HG03039 (cell line): ENCODE measurements at regions not wholly inside any gene's neighbourhood (a gene's known extent, or its start where the extent isn't known, plus 50 kb on each side); places are given as distances from the start of the nearest gene placed in this dataset.
"Not testable (repeated sequence)": the region's sequence is repeated elsewhere in the genome, so short reads cannot be mapped to it uniquely, and the experiment has no call there.

Experiments used
- ATAC-seq: cut with Tn5 transposase; IDR thresholded peaks from one replicate; pipeline ENCODE4 v1.9.1; 2021; ENCODE audit warnings: mild to moderate bottlenecking, moderate library complexity; ENCODE audit not compliant: unreplicated experiment

- no peak for ATAC-seq
These were observed 465.2 kb downstream of the CD83 start for GRCh38 chr6:14582749-14583148.

- ATAC-seq = no peak
These were observed 466.3 kb downstream of the CD83 start for GRCh38 chr6:14583826-14584225.

DNA sequence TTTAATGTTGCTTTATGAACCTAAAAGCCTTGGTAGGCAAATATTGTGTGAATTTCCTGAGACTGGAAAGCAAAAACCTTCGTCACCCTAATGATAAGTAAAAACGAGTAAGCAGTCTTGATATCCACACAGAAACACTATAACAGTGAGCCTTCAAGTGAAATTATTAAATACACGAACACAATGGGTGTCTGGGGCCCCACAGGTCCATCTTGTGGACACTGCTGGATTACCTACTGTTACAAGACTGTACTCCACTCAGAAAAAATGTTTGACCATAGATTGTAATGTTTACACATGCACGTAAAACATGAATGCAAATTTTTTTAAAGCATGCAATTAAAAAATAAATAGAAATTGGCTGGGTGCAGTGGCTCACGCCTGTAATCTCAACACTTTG is 466.9 kb downstream of the CD83 start:
- ATAC-seq = no peak

GRCh38 chr6:14585689-14586088 is 468.1 kb downstream of the CD83 start:
- no peak for ATAC-seq

DNA sequence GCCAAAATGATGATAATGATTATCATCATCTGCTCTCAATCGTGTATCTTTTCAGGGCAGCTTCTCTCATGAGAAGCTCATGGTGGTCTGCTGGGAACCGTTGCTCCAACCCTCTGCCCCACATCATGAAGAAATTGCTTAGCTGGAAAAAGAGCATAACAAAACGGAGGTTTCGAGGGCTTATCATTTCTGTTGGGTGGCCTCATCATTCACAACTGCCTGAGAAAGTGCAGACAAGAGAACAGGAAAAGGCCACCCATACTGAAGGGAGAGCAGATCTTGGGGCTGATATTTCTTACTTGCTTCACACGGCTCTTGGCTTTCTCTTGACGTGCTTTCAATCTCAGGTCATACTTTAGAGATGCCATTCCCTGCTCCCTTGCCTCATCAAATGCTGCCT is 471.6 kb downstream of the CD83 start:
- no peak for ATAC-seq

- no peak for ATAC-seq
These were observed 473.0 kb downstream of the CD83 start for GRCh38 chr6:14590586-14590985.

- ATAC-seq = no peak
These were observed 474.4 kb downstream of the CD83 start for GRCh38 chr6:14591998-14592397.

- no peak for ATAC-seq
These were observed 475.7 kb downstream of the CD83 start for GRCh38 chr6:14593286-14593685.

GRCh38 chr6:14595751-14596150 is 478.2 kb downstream of the CD83 start:
- no peak for ATAC-seq

DNA sequence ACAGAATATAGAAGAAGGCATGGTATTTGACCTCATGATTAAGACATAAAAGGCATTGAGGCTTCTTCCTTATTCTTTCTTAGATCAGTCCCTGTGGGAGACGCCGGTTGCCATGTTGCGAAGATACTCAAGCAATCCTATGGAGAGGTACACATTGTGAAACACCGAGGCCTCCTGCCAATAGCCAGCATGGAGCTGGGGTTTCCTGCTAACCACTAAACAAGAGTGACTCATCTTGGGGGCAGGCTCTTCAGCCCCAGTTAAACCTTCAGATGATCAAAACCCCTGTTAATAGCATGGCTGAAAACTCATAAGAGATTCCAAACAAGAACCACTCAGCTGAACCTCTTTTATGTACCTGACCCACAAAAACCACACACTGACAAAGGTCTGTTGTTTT is 478.8 kb downstream of the CD83 start:
- ATAC-seq = no peak

GRCh38 chr6:14597090-14597489 is 479.5 kb downstream of the CD83 start:
- no peak for ATAC-seq

DNA sequence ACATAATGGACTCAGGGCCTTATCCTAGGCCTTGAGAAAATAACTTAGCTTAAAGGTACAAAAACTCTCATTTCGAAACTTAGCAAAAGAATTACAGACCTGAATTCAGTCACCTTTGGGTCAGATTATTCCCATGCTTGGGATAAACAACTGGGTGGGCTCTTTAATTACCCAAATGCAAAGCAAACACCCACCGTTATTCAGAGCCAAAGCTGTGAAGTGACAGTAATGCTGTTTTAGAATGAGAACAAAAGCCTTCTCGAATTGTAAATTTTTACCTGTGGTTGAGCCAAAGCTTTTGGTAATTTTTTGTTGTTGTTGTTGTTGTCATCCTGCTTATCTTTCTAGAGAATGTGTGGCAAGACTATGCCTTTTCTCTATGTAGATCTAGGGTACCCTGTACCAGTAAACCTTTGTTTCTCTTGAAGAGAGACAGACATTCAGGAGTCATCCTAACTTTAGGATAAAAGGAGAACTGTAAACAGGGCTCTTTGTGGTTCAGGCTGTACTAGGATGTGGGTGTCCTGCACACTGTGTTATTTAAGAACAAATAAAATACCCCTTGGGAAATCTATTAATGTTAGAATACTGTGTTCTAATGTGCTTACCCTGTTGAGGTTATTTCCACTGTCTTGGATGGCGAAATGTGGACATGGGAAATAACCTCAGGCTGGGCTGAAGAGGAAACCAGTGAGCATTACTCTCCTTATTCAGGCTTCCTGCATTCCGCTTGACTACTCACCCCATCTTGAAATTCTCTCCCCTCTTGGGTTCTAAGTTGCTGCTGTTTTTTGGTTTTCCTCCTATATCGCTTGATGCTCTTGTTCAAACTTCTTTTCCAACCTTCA is 480.7 kb downstream of the CD83 start:
- no peak for ATAC-seq

DNA sequence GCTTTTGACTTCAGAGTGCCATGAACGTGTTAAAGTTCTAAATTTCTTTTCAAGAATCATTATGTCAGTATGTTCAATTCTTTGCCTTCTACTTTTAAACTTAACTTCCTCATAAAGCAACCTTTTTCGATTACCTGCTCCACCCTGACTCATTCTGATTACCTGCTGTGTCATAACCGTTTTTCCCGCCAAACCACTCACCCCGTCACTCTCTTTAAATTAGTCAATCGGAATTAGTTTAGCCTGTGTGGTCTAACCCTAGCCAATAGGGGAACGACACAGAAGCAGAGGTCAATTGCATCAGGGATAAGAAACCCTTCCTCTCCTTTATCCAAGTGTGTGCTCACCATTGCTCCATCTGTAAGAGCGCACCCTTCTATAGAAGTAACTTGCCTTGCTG is 482.7 kb downstream of the CD83 start:
- ATAC-seq = not testable (repeated sequence)

DNA sequence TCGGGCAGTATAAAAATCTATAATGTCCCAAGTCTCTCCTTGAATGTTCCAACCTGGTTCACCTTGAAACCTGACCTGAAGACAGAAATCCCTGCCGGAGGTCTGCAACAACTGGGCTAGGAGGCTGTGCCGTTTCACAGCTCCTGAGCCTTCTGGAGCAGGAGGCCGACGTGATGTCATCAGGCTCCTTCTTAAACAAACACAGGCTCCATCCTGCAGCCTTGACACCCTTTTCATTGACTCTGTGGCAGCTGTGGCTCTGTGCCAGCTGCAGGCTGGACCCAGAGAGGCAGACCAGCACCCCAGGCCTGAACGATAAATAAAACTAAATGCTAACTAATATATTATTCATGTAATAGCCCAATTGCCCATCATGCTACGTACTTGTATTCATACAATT is 483.9 kb downstream of the CD83 start:
- no peak for ATAC-seq

GRCh38 chr6:14606353-14606752 is 488.8 kb downstream of the CD83 start:
- ATAC-seq = no peak

DNA sequence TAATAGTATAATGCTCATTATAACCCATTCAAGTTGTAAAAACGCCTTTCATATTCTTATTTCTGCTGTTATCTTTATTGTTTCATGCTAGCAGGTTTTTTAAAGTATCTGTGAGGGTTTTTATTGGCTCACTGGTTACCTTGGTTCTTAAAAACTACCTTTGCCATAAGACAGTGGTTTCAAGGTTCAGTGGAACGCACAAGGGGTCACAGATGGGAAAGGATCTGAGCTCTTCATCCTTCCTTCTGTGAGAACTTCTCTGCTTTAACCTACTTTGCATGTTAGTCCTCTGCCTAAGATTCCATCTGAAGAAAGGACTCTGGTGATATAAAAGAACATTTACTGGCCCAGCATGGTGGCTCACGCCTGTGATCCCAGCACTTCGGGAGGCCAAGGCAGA is 492.6 kb downstream of the CD83 start:
- no peak for ATAC-seq

GRCh38 chr6:14612016-14612980 is 494.7 kb downstream of the CD83 start:
- no peak for ATAC-seq

- no peak for ATAC-seq
These were observed 497.1 kb downstream of the CD83 start for GRCh38 chr6:14614631-14615030.

- no peak for ATAC-seq
These were observed 499.1 kb downstream of the CD83 start for GRCh38 chr6:14616656-14617055.

GRCh38 chr6:14618759-14619418 is 501.3 kb downstream of the CD83 start:
- no peak for ATAC-seq

GRCh38 chr6:14619419-14619781 is 501.8 kb downstream of the CD83 start:
- ATAC-seq = no peak
